ENCODE measurements at regions not wholly inside any gene's neighbourhood (a gene's known extent, or its start where the extent isn't known, plus 50 kb on each side); places are given as distances from the start of the nearest gene placed in this dataset.

- DNase-seq, result no peak
Measured at GRCh38 chr13:80126389-80127068, 214.4 kb downstream of the SPRY2 start.

- no peak for DNase-seq
Measured at GRCh38 chr13:80123945-80124344, 217.0 kb downstream of the SPRY2 start.

GRCh38 chr13:80121038-80121437, 219.9 kb downstream of the SPRY2 start:
- DNase-seq, result no peak

- DNase-seq, result no peak
Measured at GRCh38 chr13:80118506-80118905, 222.4 kb downstream of the SPRY2 start.

GRCh38 chr13:80118099-80118498, 222.8 kb downstream of the SPRY2 start:
- DNase-seq, result no peak

- no peak for DNase-seq
Measured at GRCh38 chr13:80117515-80117914, 223.4 kb downstream of the SPRY2 start.

GRCh38 chr13:80116107-80116506, 224.8 kb downstream of the SPRY2 start:
- no peak for DNase-seq

GRCh38 chr13:80115616-80116015, 225.3 kb downstream of the SPRY2 start:
- DNase-seq, result no peak

- DNase-seq, result no peak
Measured at GRCh38 chr13:80113714-80114454, 227.0 kb downstream of the SPRY2 start.

GRCh38 chr13:80109303-80109702, 231.6 kb downstream of the SPRY2 start:
- DNase-seq, result no peak

GRCh38 chr13:80105350-80105749, 235.6 kb downstream of the SPRY2 start:
- no peak for DNase-seq

- DNase-seq, result peak; percentile 11
Measured at GRCh38 chr13:80101040-80101439, 239.9 kb downstream of the SPRY2 start.

- DNase-seq, result peak; percentile 22
Measured at GRCh38 chr13:80100636-80101035, 240.3 kb downstream of the SPRY2 start.

- DNase-seq, result no peak
Measured at GRCh38 chr13:80097561-80097960, 243.4 kb downstream of the SPRY2 start.

- no peak for DNase-seq
Measured at GRCh38 chr13:80096383-80096782, 244.5 kb downstream of the SPRY2 start.

- DNase-seq, result no peak
Measured at GRCh38 chr13:80094526-80094925, 246.4 kb downstream of the SPRY2 start.

- DNase-seq, result no peak
Measured at GRCh38 chr13:80093888-80094287, 247.0 kb downstream of the SPRY2 start.

- peak; percentile 64 for DNase-seq
Measured at GRCh38 chr13:80086304-80086721, 254.6 kb downstream of the SPRY2 start.

GRCh38 chr13:80083853-80084676, 256.9 kb downstream of the SPRY2 start:
- peak; percentile 63 for DNase-seq

- DNase-seq, result no peak
Measured at GRCh38 chr13:80083081-80083852, 257.7 kb downstream of the SPRY2 start.

GRCh38 chr13:80082396-80083080, 258.4 kb downstream of the SPRY2 start:
- DNase-seq, result peak; percentile 21

GRCh38 chr13:80074811-80075210, 266.1 kb downstream of the SPRY2 start:
- DNase-seq, result no peak
